MG63 (cell line): ENCODE measurements at regions not wholly inside any gene's neighbourhood (a gene's known extent, or its start where the extent isn't known, plus 50 kb on each side); places are given as distances from the start of the nearest gene placed in this dataset.

Source experiments
- DNase-seq: peaks from one replicate; pipeline ENCODE4 v3.0.0-alpha.2; 2020
- H3K27me3 ChIP-seq: fragments of 250-450 bp; sonication (Bioruptor Pico); 2 replicates; pipeline ENCODE4 v1.5.1; 2020; ENCODE audit warnings: mild to moderate bottlenecking, moderate library complexity
- H3K36me3 ChIP-seq: fragments of 250-450 bp; sonication (Bioruptor Pico); 2 replicates; pipeline ENCODE4 v1.5.1; 2020; ENCODE audit warnings: mild to moderate bottlenecking, moderate library complexity
- H3K4me3 ChIP-seq: fragments of 250-450 bp; sonication (Bioruptor Pico); 2 replicates; pipeline ENCODE4 v1.5.1; 2020; ENCODE audit warnings: mild to moderate bottlenecking, moderate library complexity
- H3K9me3 ChIP-seq: fragments of 250-450 bp; sonication (Bioruptor Pico); 2 replicates; pipeline ENCODE4 v1.5.1; 2020; ENCODE audit warnings: mild to moderate bottlenecking, moderate library complexity

GRCh38 chr5:152288499-152288898, 116.6 kb downstream of the NMUR2 start:
- DNase-seq, result peak; percentile 89
- Histone ChIP-seq H3K4me3 (no peak overlapping the region), H3K36me3 (no peaks in the 10 kb centered on the region), H3K27me3 (no peaks in the 10 kb centered on the region), H3K9me3 (no peaks in the 10 kb centered on the region)

GRCh38 chr5:152285764-152286163, 119.3 kb downstream of the NMUR2 start:
- no peak overlapping the region for H3K4me3 ChIP-seq
- no peak for DNase-seq
- no peaks in the 10 kb centered on the region; the same call in 1 of the 2 replicates for H3K27me3 ChIP-seq
- peaks cover 8% of the 10 kb centered on the region; the same call in 1 of the 2 replicates for H3K9me3 ChIP-seq
- no peaks in the 10 kb centered on the region for H3K36me3 ChIP-seq

GRCh38 chr5:152282331-152282730, 122.7 kb downstream of the NMUR2 start:
- peaks cover 8% of the 10 kb centered on the region; the same call in 1 of the 2 replicates for H3K9me3 ChIP-seq
- H3K4me3 ChIP-seq, result no peak overlapping the region
- no peak for DNase-seq
- no peaks in the 10 kb centered on the region; the same call in 1 of the 2 replicates for H3K27me3 ChIP-seq
- no peaks in the 10 kb centered on the region for H3K36me3 ChIP-seq

GRCh38 chr5:152277936-152278335, 127.1 kb downstream of the NMUR2 start:
- H3K9me3 ChIP-seq, result peaks cover 8% of the 10 kb centered on the region; the same call in 1 of the 2 replicates
- H3K4me3 ChIP-seq, result no peak overlapping the region
- H3K36me3 ChIP-seq, result no peaks in the 10 kb centered on the region
- H3K27me3 ChIP-seq, result no peaks in the 10 kb centered on the region; the same call in 1 of the 2 replicates
- DNase-seq, result no peak

GRCh38 chr5:152274224-152274623, 130.9 kb downstream of the NMUR2 start:
- DNase-seq, result no peak
- Histone ChIP-seq H3K27me3 (no peaks in the 10 kb centered on the region), H3K9me3 (no peaks in the 10 kb centered on the region), H3K36me3 (no peaks in the 10 kb centered on the region), H3K4me3 (no peak overlapping the region)

DNA sequence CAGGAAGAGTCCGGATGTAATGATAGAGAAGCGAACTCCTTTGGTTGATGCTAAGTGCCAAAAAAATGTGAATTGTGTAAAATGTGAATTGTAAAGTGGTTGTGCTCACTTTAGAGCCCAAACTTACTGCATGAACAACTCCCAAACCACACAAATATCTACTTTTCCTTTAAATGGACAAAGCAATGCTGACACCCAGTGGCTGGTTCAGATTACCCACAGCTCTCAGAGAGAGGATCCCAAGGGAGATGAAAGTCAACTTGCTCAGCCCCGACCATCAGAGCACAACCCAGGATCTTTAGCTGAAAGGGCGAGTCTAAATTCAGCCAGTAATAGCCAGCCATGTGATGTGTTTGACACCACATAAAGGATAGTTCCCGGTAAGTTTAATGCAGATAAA, 133.7 kb downstream of the NMUR2 start:
- Histone ChIP-seq H3K4me3 (no peak overlapping the region), H3K9me3 (no peaks in the 10 kb centered on the region), H3K36me3 (no peaks in the 10 kb centered on the region), H3K27me3 (no peaks in the 10 kb centered on the region)
- DNase-seq, result peak; percentile 30

- Histone ChIP-seq H3K27me3 (peaks cover 2% of the 10 kb centered on the region; the same call in 1 of the 2 replicates), H3K4me3 (no peak overlapping the region), H3K9me3 (no peaks in the 10 kb centered on the region), H3K36me3 (no peaks in the 10 kb centered on the region)
- peak; percentile 53 for DNase-seq
Measured at GRCh38 chr5:152270096-152270495, 135.0 kb downstream of the NMUR2 start.

DNA sequence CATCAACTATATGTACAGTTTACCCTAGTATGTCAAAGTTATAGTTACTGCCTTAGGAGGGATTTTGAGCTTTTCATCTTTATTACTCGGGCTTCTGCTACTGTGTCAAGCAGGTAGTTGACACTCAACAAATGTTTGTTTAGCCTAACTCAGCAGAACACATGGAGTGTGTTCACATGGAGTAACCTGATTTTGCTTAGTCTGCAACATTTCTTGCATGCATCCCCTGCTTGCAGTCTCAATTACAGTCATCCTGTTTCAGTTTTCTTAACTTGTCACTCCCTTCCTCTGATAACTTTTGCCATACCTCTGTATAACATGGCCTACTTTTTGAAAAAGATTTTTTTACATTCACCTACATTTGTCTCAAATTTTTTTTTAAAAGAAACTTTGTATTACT, 135.5 kb downstream of the NMUR2 start:
- no peak for DNase-seq
- Histone ChIP-seq H3K36me3 (no peaks in the 10 kb centered on the region), H3K4me3 (no peak overlapping the region), H3K9me3 (no peaks in the 10 kb centered on the region), H3K27me3 (peaks cover 2% of the 10 kb centered on the region; the same call in 1 of the 2 replicates)

DNA sequence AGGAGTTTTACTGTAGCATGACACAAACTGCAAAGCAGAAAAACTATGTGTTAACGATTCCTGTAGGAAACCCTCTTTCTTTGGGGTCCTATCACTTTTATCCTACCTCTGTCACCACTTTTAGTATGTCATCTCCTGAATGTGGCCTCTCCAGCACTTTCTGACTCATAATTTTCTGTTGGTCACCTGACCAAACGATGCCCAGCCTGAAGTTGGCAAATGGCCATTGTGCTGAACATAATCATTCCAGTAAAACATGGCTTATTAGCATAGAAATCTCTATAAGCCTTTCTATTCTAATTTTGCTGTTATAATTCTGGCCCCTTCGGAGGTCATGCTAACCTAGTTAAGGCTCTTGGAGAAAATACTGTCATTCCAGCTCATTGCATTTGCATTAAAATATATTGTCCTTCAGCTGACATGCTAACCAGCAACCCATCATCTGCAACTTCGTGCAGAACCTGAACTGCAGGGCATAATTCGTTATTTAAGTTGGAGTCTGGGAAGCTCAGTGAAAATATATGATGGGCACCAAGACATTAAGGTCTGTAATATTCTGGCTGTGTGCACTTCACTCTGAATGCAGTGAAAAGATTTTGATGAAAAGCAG, 140.3 kb downstream of the NMUR2 start:
- no peak overlapping the region for H3K4me3 ChIP-seq
- DNase-seq, result no peak

DNA sequence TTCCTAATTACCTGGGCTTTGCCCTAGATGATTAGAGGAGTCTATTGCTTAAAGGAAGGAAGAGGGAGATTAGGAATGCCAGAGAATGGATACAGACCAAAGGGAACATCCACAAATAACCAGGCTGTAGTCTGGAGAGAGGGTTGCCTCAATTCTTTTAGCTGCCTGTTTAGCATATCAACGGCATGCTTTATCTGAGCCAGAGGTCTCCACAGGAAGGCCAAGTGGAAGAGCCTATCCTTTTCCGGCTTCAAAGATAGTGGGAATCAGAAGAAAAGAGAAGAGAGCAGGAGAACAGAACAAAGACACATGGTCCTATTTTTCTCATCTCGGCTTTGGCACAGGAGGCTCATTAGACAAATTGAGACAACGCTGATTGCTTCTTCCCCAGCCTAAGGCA, 142.4 kb downstream of the NMUR2 start:
- H3K4me3 ChIP-seq, result no peak overlapping the region
- peaks cover 6% of the 10 kb centered on the region for H3K27me3 ChIP-seq
- DNase-seq, result no peak
- H3K9me3 ChIP-seq, result no peaks in the 10 kb centered on the region
- no peaks in the 10 kb centered on the region for H3K36me3 ChIP-seq

More for the DNA sequence above, 140.3 kb downstream of the NMUR2 start:
- no peaks in the 10 kb centered on the region for H3K36me3 ChIP-seq
- H3K27me3 ChIP-seq, result peaks cover 2% of the 10 kb centered on the region; the same call in 1 of the 2 replicates
- no peaks in the 10 kb centered on the region for H3K9me3 ChIP-seq

DNA sequence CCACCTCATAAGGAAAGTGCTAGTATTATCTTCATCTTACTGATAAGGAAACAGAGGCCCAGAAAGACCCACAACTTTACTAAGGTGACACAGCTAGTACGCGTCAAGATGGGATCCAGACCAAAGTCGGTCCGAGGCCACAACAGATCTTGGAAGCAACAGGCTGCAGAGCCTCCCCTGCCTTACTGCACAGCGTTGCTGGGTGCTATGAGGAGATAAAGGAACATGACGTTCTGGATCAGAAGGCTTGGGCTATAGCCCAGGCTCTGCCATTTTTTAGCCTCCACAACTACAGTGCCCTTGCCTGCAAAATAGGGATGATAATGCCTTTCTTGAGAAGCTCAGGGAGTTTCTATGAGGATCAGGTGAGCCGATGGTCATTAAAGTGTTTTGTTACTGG, 144.1 kb downstream of the NMUR2 start:
- peaks cover 6% of the 10 kb centered on the region for H3K27me3 ChIP-seq
- no peaks in the 10 kb centered on the region for H3K36me3 ChIP-seq
- H3K4me3 ChIP-seq, result no peak overlapping the region
- DNase-seq, result no peak
- no peaks in the 10 kb centered on the region for H3K9me3 ChIP-seq

DNA sequence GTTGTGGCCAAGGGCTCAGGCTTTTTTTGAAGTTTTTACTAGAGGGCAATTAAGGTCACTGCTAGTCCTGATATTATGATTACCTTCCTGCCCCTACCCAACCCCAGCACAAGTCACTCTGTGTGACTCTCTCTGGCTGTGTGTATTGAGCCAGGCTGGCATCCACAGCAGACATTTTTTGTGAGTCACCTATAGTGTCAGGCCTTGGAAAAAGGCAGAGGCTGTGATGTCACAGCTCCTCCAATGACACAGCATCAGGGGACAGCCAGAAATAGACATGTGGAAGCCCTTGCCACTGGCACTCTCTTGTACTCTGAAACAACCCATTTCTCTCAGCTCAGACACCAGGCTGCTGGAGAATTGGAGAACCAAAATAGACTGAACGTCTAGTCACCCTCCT, 145.4 kb downstream of the NMUR2 start:
- Histone ChIP-seq H3K27me3 (peaks cover 4% of the 10 kb centered on the region), H3K4me3 (no peak overlapping the region), H3K36me3 (no peaks in the 10 kb centered on the region), H3K9me3 (no peaks in the 10 kb centered on the region)
- peak; percentile 4 for DNase-seq

DNA sequence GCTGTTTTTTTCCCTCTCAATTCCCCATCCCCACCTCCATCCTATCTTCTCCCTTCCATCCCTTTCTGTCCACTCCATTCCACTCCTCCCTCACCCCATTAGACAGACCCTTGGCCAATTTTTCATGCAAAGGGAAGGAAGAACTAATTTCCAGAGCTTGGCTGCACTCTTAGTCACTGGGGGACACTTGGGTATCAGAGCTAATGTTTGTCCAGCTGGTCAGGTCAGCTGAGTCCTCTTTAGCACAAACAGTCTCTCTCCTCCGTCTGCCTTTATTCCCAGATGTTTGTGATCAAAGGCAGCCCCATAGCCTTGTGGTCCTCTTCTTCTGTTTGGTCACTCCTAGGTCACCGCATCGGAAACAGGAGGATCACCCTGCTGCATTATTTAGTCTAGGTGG, 148.5 kb downstream of the NMUR2 start:
- Histone ChIP-seq H3K27me3 (peaks cover 4% of the 10 kb centered on the region), H3K9me3 (no peaks in the 10 kb centered on the region), H3K36me3 (no peaks in the 10 kb centered on the region), H3K4me3 (no peak overlapping the region)
- DNase-seq, result no peak

DNA sequence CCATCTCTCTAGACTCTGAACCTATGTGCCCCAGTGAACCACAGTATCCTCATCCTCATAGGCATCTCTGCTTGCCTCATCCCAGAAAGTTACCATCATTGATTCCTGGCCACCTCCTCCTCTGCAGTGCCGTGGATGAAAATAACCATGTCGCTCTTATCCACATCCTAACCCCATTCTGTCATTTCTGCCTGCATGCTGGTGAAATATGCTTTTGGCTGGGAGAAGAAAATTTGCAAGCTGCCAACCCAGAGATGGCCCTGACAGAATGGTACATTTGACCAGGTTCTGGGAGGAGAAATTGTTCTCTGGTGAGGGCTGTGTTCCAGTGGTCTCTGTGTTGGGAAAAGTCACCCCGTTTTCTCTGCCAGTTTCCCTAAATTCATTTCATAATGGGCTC, 149.7 kb downstream of the NMUR2 start:
- peaks cover 4% of the 10 kb centered on the region for H3K27me3 ChIP-seq
- DNase-seq, result no peak
- no peaks in the 10 kb centered on the region for H3K36me3 ChIP-seq
- H3K9me3 ChIP-seq, result no peaks in the 10 kb centered on the region
- H3K4me3 ChIP-seq, result no peak overlapping the region

DNA sequence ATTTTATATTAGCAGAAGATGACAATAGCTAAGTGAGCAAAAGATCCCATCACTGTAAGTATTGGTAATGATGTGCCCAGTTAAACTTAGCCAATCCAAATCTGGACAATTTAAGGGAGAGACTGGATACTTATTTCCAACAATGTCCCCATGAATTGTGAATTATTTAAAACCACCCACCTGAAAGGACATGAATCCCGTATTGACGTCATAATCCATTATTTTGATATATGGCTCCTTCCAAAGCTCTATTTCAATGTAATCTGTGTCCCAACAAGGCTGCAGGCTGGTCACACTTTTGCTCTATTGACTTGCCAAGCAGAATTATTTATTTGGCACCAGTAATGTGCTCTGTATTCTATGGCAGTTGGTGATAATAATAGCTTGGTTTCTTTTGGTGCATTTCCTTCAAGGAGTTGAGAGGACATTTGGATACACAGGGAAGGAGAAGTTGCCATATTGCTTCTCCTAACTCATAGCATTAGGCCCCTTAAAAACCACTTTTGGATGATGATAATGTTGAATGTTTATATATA, 157.2 kb downstream of the NMUR2 start:
- H3K9me3 ChIP-seq, result no peaks in the 10 kb centered on the region
- H3K4me3 ChIP-seq, result no peak overlapping the region
- H3K36me3 ChIP-seq, result no peaks in the 10 kb centered on the region
- peaks cover 4% of the 10 kb centered on the region; the same call in 1 of the 2 replicates for H3K27me3 ChIP-seq
- no peak for DNase-seq

DNA sequence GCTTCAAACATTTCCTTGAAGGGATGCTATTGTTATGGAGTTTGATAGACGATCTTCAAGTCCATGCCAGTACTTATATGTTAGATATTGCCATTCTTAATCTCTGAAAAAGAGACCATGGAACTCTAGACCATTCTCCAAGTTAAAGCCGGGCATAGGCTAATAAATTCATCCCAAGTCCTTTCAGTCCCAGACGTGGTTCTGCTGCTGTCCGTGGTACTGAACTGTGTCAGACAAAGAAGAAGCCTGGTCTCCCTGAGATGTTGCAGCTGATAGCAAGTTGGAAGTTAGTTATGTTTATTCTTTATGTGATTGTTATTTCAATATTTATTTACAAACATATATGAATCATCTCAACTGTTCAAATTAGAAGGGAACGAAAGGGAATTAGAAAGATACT, 158.7 kb downstream of the NMUR2 start:
- H3K36me3 ChIP-seq, result no peaks in the 10 kb centered on the region
- H3K4me3 ChIP-seq, result no peak overlapping the region
- no peaks in the 10 kb centered on the region for H3K9me3 ChIP-seq
- H3K27me3 ChIP-seq, result peaks cover 4% of the 10 kb centered on the region; the same call in 1 of the 2 replicates
- DNase-seq, result peak; percentile 48

GRCh38 chr5:152237531-152237930, 167.5 kb downstream of the NMUR2 start:
- Histone ChIP-seq H3K27me3 (no peaks in the 10 kb centered on the region; the same call in 1 of the 2 replicates), H3K4me3 (no peak overlapping the region), H3K36me3 (no peaks in the 10 kb centered on the region), H3K9me3 (no peaks in the 10 kb centered on the region)
- DNase-seq, result no peak

DNA sequence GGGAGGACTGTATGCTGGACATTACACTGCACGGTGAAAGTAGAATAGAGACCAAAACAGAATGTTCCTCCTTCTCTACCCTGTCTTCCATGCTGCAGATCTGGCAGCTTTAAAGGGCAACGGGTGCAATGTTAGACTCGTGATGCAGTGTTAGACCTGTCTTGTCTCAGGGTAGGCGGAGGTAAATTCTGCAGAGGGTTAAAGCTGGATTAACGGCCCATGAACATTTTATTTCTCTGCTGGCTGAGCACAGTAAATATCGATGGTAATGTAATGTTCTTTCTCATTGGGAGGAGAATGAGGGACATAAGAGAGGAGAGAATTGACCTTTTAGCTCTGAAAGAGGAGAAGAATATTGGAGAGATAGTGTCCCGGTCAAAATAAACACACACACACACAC, 178.9 kb downstream of the NMUR2 start:
- no peak for DNase-seq
- no peaks in the 10 kb centered on the region for H3K36me3 ChIP-seq

More for the DNA sequence above, 178.9 kb downstream of the NMUR2 start:
- Histone ChIP-seq H3K27me3 (no peaks in the 10 kb centered on the region), H3K9me3 (no peaks in the 10 kb centered on the region), H3K4me3 (no peak overlapping the region)
